Endothelial cell of hepatic sinusoid (primary cell): ENCODE measurements at regions not wholly inside any gene's neighbourhood (a gene's known extent, or its start where the extent isn't known, plus 50 kb on each side); places are given as distances from the start of the nearest gene placed in this dataset.

Source experiments
- in situ Hi-C: cut with HindIII; loops from 2 replicates; pipeline ENCODE4 v1.10.0; 2017; ENCODE audit warnings: low sequenced_read_pairs

DNA sequence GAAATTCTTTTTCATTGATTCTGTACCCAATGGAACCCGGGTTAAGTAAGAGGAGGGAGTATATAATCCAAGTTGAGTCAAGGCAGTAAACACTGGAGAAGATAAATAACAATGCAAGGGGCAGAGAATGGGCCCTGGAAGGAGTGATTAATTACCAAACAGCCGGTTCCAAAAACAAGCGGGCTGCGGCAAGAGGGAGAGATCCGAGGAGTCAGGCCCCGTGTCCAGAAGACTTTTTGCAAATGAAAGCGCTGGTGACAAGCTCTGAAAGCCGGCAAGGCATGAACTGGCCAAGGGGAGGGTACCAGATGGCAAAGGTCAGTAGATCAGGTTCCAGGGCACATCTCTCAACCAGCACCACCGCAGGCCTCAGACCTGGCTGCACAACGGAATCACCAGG lies 294.9 kb downstream of the BCOR start:
- in situ Hi-C loops = no loop called here

DNA sequence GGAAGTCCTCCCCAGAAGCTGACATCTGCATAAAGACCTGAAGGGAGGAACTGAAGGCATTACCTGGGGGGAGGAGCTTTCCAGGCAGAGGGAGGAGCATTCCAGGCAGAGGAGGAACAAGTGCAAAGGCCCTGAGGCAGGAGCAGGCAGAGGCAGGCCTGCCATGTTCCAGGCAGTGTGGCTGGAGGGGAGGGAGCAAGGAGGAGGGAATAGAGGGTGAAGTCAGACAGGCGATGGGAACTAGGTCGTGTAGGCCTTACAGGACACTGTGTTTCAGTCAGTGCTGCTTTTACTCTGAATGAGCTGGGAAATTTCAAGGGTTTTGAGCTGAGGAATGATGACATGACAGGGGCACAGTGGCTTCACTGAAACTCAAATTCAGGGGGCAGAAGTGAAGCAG lies 292.7 kb downstream of the BCOR start:
- in situ Hi-C loops = no loop called here

DNA sequence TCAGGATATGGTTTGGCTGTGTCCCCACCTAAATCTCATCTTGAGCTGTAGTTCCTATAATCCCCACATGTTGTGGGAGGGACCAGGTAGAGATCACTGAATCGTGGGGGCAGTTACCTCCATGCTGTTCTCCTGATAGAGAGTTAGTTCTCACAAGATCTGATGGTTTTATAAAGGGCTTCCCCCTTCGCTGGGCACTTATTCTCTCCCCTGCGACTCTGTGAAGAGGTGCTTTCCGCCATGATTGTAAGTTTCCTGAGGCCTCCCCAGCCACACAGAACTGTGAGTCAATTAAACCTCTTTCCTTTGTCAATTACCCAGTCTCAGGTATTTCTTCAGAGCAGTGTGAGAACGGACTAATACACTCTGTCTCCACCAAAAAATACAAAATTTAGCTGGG lies 291.9 kb downstream of the BCOR start:
- in situ Hi-C loops = no loop called here

DNA sequence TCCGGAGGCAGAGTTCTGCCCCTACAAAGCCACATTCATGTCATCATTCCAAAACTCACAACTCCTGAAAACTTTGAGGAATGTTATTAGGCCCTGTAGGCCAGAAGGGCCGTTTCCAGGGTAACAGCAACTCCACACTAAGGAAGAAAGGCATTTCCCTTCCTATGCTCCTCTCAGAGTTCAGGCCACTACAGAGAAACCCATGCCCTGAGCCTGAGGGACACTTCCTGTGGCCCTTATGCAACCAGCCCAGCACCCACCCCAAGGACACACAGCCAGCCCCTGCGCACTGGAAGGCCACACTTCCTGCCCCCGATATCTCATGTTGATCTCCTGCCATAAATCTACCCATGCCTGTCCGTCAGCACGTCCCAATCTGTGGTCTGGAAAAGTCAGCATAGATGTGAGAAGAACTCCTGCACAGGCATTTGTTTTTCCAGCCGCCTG lies 289.3 kb downstream of the BCOR start:
- in situ Hi-C loops = no loop called here

DNA sequence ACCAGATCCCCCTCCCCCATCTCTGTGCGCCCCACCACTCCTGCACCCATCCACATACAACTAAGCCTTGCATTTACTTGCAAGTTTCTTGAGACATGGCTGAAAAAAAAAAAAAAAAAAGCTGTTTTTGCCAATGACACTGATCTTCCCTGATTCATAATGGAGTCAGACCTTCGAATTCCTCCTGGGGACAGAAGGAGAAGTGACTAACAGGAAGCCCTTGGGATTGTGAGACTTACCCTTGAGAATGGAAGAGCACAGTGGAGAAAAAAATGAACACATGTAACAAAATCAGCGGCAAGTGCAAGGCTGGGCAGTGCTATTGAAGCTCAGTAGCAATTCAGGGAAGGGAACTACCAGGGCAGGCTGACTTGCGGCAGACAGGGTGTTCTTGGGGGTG lies 288.4 kb downstream of the BCOR start:
- in situ Hi-C loops = no loop called here

DNA sequence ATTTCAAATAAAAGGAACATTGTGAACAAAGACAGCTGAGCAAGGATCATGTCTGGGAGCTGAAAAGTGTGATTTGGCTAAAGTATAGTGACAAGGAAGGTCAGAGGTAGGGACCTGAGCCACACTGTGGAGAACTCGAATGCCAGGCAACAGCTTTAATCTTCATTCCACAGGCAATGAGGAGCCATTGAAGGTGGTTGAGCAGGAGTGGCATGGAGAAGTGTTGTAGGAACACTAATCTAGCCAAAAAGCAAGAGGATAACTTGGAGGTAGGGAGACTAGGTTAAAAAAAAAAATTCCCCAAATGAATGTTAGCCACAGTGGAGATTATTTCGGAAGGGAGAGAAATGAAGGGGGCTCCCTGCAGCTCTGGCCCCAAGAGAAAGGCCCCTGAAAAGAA lies 286.9 kb downstream of the BCOR start:
- in situ Hi-C loops = loop anchor here (5.0 kb wide), 1 partner anchor 84 kb away; no protein-coding TSS in a partner anchor

DNA sequence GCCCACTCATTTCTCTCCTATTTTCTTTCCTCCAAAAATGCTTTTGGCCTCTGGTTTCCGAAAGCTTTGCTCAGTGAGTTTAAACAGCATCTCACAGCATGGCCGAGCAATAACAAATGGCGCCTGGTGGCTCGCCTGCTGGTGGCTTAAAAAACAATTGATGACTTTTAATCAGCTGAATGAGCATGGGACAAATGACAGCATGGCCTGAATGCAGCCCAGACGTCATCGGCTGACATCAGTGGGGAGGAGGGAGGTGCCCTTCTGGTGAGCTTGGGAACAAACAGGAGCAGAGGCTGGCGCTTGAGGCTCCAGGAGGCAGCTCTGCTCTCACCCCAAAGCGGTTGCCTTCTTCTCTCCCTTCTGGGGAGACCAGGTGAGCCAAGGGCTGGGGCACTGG lies 286.4 kb downstream of the BCOR start:
- in situ Hi-C loops = loop anchor here (5.0 kb wide), 1 partner anchor 84 kb away; no protein-coding TSS in a partner anchor

DNA sequence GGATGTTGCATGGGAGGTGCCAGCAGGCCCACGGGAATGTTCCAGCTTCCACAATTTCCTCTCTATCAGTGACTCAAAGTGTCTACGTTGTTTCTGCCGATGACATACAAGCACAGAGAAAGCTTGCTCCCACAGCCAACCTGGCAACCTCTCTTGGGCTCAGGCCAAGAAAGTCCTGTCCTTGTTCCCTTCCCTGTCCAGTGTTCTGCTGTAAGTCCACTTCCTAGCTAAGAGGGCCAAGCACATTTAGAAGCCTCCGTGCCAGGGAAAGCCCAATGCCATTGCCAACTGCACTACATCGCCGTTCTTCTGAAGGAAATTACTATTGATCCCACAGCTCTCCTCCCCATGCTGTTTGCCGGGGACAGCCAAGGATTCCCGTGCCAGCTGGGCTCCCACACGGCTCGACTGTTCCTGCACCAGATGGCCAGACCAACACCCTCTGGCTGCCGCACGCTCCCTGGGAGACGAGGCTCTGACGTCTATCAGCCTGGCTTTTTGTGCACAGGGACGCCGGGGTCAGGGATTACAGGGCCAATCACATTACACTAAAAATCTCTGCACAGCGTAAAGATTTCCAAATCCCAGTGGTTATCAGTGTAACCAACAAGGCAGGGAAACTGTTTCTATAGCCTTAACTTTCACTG lies 284.0 kb downstream of the BCOR start:
- in situ Hi-C loops = loop anchor here (5.0 kb wide), 1 partner anchor 86 kb away; no protein-coding TSS in a partner anchor

DNA sequence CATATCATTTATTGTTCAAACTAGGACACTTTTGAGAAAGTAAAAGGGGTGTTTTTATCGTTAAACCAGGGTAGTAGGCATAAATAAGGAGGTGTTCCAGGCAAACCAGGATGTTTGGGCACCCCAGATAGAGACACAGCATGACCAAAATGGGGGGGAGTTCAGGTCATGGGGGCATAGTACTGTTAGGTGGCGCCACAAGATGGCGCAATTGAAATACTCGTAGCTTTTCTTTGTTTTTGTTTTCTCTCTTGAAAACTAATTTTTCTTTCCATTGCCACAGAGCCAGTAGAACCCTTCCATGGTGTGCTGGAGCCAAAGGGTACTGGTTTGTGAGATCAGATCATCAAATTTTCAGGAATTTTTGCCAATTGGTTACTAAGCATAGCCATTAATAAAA lies 283.4 kb downstream of the BCOR start:
- in situ Hi-C loops = loop anchor here (5.0 kb wide), 1 partner anchor 87 kb away; no protein-coding TSS in a partner anchor

DNA sequence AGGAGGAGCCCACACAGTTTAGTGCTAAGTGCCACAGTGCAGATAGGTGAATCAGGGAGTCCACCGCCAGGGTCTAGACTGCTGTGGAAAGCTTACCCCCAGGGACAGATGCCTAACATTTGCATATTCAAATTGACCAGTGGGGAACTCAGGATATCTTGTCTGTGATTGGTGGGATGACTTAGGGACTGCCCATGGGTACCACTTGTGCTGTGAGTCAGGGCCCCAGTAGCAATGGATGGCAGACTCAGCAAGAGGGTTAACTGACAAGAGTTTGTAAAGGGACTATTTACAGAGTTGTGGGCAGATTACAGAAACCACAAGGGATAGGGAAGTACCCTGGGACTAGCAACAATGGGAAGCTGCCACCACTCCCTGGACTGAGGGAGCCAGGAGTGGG lies 282.1 kb downstream of the BCOR start:
- in situ Hi-C loops = loop anchor here (5.0 kb wide), 1 partner anchor 442 kb away; no protein-coding TSS in a partner anchor

DNA sequence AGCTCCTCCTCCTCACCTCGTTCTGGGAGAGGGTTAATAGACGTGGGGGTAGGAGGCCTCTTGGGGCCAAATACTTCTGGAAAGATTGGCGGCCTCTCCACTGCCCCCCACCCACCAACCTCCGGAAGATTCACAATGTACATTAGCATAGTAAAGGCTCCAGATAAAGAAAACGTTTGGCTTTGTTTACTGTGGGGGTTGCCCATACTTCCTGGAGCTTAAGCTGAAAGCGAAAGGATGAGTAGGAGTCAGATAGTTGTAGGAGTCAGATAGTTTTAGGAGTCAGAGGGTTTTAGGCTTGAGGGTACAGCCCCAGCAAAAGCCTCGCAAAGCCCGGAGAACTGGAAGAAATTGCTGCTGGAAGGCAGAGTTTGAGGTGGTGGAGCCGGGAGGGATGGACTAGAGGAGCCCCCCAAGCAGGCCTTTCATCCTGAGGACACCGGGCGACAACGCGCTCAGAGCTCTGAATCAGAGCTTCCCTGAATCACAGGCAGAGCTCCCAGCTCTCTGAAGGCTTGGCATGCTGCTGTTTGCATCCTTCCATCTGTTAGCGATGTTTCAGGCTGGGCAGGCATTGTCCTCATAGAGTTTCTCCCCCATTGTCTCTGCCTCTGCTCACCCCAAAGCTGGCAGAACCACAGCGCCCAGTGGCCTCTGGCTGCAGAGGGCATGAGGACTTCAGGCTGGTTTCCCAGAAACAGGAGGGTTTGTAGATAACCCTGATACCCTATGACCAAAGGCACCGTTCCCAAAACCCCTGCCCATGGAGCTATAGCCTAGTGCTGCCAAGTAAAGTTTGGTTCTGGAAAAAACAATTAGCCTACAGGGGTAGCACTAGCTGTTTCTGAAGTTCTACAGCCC lies 280.7 kb downstream of the BCOR start:
- in situ Hi-C loops = loop anchor here (5.0 kb wide), 1 partner anchor 440 kb away; no protein-coding TSS in a partner anchor

DNA sequence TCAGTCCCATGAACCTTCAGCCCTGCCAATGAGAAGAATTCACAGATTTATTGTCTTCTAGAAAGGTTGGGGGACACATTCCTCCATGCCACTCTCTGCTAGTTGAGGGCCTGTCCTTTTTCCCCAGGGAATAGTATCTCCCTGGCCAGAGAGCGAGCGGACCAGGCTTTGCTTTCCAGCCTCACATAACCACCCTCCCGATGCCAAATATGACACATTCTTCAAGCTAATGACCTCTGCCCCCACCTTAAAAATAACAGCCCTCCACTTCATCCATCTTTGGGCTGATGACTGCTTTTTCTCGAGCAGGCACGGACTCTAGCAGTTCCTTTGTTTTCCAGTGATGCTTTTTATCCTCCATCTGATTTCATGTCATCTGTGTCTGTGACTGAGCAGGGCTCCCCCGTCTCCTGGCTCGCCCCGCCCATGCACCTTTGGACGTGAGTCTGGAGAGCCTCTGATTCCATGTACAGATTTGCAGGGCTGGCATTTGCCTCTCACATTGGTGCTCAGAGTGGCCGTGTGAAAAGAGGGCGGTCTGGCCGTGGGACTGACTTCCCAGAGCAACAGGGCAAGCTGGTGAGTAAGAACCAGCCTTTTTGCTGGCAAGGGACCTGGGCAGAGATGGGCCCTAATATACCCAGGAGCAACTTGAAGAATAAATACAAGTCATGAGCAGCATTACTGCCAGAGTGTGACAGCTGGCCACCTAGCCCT lies 279.8 kb downstream of the BCOR start:
- in situ Hi-C loops = loop anchor here (5.0 kb wide), 1 partner anchor 439 kb away; no protein-coding TSS in a partner anchor

DNA sequence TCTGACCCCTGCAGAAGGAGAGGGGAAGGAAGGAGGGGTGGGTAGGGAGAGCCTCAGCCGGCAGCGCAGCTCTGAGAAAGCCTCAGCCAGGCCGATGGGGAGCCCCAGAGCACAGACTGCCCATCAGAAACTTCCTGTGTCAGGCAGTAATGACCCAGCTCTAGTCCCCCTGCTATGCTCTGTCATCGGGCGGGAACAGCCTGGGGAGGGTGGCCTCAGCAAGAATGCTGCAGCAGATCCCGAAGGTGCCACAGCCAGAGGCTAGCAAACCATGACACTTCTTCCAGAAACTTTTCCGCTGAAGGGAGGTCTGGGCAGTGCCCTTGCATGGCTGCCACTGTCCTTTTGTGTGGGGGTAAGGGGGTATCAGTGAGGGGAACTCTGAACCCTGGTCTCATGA lies 279.0 kb downstream of the BCOR start:
- in situ Hi-C loops = loop anchor here (5.0 kb wide), 1 partner anchor 439 kb away; no protein-coding TSS in a partner anchor

DNA sequence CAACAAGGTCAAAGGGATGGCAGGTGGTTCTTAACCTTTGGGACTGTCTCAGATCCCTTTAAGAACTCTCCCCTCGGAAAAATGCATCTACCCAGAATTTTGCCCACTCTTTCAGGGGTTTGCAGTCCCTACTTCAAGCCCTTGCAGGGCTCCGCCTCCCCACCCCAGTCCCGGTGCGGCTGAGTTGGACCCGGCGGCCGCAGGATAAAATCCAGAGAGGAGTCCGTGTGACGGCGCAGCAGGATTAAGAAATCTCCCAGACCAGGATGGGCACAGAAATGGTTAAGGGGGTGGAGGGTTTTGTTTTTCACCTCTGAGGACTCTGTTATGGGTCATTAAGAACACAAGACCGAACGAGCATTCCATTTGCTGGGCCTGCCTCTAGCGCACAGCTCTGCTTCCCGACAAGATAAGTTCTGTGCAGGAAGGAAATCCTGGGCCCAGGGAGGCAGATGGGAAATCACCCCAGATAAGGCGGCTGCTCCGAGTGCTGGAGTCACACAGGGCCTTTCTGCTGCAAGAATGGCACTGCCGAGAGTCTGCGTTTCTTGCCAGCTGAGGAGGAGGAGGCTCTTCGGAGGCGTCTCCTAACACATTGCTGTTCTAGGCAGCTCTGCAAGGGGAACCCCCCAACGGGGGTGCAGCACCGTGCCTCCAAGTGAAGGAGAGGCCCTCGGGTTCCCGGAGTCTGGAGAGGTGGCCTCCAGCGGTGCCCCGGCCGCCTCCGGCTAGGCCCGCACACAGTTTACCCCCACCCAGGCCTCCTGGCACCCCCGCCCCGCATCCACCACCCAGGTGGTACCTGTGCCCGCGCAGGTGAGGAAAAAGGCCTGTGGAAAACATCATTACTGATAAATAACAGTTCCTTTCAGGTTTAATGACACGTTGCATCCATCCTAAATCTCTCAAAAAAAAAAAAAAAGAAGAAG lies 277.6 kb downstream of the BCOR start:
- in situ Hi-C loops = loop anchor here (5.0 kb wide), 1 partner anchor 437 kb away; no protein-coding TSS in a partner anchor

DNA sequence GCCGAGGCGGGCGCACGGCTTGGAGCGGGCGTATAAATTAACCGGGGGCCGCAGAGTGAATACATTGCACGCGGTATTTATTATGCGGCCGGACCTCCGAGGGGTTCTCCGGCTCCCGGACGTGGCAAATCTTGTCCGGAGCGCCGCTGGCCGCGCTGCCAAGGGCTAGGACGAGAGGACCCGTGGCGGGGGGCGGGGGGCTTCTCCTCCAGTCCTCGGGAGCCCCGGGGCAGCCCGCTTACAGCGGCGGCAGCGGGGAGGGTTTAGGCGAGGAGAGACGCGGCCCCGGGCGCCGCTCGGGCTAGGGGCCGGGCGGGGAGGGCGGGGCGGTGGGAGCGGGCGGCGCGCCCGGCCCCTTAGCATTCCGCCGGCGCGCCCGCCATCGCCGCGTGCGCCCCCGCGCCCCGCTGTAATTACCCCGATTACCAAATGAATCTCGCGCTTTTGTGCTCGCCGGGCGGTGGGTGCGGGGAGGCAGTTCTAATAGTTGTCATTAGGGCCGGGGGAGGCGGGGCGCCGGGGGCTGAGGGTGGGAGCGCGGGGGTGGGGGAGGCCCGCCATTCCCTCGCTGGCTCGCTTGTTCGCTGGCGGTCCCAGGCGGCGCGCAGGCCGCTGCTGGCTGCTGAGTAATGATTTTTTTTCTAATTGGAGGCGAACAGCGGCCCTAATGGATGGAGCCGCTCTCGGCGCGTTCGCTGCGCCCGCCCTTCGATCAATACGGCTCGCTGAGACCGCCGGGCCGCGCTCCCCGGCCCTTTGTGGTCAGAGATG lies 276.6 kb downstream of the BCOR start:
- in situ Hi-C loops = no loop called here

DNA sequence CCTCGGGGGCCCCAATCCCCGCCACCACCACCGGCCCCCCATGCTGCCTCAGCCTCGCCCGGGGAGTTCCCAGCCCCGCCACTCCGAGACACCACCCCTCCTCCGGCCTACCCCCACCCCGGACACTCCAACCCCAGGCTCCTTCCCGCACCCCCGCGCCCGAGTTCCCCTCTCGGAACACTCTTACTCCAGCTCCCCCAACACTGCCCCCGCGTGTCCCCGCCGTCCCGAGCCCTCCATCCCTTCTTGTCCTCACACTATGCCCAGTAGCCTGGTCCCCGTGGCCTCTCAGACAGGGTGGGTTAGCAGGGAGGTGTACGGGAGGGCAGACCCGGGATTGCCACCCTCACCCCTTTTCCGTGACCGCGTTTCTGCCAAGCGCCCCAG lies 276.1 kb downstream of the BCOR start:
- in situ Hi-C loops = no loop called here

DNA sequence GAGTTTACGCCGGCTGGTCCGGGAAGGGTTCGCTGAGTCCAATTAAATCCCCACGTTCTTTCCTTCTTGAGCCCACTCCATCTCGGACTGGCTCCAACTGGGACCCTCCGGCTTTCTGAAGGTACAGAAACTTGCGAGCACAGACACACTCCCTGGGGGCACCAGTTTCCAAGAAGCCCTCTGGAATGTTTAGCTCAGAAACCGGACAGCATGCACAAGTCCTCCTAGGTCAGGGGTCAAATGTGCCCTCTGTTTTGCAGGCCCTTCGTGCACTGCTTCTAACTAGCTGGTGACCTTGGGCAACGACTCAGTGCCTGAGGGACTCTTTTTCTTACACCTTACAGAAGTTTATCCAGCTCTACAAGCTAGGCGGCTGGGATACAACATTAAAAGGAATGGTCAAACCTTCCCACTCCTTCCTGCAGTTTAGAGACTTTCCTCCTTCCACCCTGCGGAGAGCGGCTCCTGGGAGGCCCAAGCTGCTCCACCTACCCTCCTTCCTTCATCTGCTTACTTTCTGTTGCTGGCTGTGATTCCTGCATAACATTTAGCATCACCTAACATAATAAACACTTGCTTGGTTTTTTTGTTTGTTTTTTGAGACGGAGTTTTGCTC lies 275.5 kb downstream of the BCOR start:
- in situ Hi-C loops = no loop called here

DNA sequence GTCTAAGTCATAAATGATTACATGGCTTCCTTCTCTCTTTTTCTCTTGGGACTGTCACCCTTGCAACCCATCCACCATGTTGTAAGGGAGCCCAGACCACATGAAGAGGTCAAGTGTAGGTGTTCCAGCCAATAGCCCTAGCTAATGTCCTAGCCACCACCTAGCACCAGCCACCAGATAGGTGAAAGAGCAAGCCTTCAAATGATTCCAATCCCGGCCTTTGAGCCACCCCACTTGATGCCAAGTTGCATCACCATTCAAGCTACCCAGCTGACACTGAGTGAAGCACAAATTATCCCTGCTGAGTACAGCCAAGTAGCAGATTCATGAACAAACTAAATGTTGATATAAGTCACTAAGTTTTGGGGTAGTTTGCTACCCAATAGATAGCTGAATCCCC lies 274.3 kb downstream of the BCOR start:
- in situ Hi-C loops = no loop called here

DNA sequence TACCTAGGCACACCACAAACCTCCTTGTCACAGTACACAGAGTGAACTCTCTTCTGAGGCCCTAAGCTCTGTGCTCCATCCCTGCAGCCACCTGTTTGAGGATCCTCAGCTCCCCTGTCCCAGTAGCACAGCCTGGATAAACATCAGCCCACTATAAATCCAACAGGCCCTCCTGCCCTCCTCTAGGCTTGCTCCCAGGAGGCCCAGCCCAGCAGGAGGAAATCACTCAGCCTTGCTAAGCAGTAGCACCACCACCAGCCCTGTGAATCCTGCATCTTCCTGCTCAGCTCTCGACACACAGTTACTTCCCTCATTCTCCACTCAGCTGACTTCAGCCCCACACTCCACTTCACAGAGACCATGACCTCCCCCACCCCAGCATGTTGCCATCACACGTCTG lies 273.9 kb downstream of the BCOR start:
- in situ Hi-C loops = no loop called here
